ENCODE measurements at regions not wholly inside any gene's neighbourhood (a gene's known extent, or its start where the extent isn't known, plus 50 kb on each side); places are given as distances from the start of the nearest gene placed in this dataset.
"Not testable (repeated sequence)": the region's sequence is repeated elsewhere in the genome, so short reads cannot be mapped to it uniquely, and the experiment has no call there.

GRCh38 chr13:76245211-76245610 lies 609.1 kb downstream of the LMO7 start:
- no peak for DNase-seq

DNA sequence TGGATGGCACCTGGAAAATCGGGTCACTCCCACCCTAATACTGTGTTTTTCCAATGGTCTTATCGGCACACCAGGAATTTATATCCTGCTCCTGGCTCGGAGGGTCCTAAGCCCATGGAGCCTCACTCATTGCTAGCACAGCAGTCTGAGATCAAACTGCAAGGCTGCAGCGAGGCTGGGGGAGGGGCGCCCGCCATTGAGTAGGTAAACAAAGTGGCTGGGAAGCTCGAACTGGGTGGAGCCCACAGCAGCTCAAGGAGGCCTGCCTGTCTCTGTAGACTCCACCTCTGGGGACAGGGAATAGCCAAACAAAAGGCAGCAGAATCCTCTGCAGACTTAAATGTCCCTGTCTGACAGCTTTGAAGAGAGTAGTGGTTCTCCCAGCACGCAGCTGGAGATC lies 607.0 kb downstream of the LMO7 start:
- DNase-seq: not testable (repeated sequence)

- DNase-seq: no peak
These were observed 603.0 kb downstream of the LMO7 start for GRCh38 chr13:76239031-76239680.

GRCh38 chr13:76231522-76232167 lies 595.5 kb downstream of the LMO7 start:
- DNase-seq: no peak

DNA sequence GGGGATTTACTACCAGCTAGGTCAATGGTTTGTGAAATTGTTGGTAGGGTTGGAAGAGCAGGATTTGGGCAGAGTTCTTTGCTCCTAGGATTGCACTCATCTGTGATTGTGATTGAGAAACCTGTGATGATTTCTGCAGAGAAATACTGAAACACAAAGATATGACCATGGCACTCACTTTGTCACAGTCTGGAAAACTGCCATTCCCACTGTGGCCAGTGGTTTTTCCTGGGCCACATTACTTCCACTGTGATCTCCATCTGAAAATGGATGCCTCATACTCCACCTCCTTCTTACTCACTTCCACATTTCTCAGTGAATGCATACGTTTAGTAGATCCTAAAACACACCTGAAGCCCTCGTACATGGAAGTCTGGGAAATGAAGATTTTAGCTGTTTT lies 593.2 kb downstream of the LMO7 start:
- no peak for DNase-seq

- DNase-seq: no peak
These were observed 590.8 kb downstream of the LMO7 start for GRCh38 chr13:76226941-76227340.

GRCh38 chr13:76225815-76226489 lies 589.8 kb downstream of the LMO7 start:
- no peak for DNase-seq

GRCh38 chr13:76223999-76224398 lies 587.9 kb downstream of the LMO7 start:
- no peak for DNase-seq

GRCh38 chr13:76223565-76223964 lies 587.4 kb downstream of the LMO7 start:
- DNase-seq: no peak

DNA sequence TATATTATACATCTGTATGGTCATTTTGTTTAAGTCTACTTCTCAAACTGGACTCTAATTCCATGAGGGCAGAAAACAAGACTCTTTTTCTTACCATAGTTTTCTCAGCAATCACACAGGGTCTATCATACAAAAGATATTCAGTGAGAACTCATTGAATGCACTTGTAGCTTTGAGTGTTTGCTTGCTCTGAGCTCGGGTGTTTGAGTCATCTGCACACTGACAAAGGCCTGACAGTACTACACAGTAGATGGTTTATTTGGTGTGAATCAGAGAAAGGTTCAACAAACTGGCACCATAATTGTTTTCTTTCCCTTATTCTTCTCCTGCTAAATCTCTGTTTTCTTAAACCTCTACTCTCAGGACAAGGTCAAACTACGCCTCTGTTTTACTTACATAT lies 586.4 kb downstream of the LMO7 start:
- DNase-seq: no peak

DNA sequence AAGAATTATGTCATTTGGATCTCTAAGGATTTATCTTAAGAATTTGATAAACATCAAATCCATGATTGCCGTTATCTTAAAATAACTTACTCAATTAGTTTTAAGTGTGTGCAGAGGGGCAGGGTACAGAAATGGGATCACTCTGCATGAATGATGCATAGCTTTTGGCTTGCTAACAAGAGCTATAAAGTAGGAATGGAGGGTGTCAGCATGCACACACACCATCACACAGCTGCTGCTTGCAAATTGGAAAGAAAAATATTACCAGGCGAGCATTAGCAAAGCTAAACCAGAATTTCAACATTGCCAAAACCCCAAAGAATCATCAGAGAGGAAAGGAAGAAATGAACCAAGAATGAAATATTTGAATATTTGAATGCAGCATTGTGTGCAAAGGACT lies 580.6 kb downstream of the LMO7 start:
- no peak for DNase-seq

- no peak for DNase-seq
These were observed 577.9 kb downstream of the LMO7 start for GRCh38 chr13:76214001-76214400.

DNA sequence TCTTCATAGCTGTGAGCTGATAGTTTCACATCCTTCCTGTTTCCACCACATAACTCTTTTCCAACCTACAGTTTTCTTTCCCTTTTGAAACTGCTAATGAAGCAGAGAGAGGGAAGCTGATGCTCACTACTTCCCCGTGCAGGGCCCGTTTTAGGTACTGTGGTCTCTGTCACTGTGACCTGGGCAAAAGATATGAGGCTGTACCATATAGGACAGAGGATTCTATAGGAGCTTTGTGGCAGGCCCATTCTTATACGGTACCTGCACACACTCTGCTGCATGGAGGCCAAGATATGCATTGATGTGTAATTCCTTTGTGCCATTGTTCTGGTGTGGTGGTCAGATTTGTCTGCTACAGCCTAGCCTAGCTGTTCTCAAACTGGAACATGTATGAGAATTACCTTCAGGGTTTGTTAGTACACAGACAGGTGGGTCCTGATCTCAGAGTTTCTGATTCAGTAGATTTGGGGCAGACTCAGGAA lies 577.3 kb downstream of the LMO7 start:
- no peak for DNase-seq

- DNase-seq: no peak
These were observed 574.1 kb downstream of the LMO7 start for GRCh38 chr13:76210262-76210661.

DNA sequence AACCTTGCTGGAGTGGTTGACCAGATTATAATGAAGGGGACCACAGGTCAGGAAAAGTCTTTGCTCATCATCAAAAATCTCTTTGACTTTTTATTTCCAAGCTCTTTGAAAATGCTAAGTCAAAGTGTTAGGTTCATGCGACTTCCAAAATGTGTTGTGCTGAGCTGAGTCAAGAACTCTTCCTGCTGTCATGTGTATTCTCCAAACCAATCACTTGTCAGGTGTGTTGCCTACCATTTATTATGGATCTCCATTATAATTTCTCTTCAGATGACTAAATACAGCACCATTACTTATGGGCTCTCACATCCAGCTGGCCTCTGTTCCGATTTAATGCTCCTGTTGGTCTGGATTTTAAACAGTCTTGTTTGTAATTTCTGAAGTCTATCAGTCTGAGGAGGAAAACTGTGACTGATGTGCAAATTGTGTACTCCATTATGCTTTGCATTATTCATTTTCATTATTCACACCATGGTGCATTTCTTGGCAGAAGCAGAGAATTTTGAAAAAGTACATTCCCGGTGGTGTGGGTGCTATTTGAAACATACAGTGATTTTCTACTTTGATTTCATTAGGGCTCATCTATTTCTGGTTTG lies 562.5 kb downstream of the LMO7 start:
- DNase-seq: no peak

GRCh38 chr13:76189882-76190519 lies 553.9 kb downstream of the LMO7 start:
- no peak for DNase-seq

GRCh38 chr13:76175961-76176725 lies 540.0 kb downstream of the LMO7 start:
- DNase-seq: no peak

GRCh38 chr13:76168661-76169060 lies 532.5 kb downstream of the LMO7 start:
- DNase-seq: no peak

- DNase-seq: no peak
These were observed 528.2 kb downstream of the LMO7 start for GRCh38 chr13:76164290-76164689.

- no peak for DNase-seq
These were observed 527.6 kb downstream of the LMO7 start for GRCh38 chr13:76163761-76164160.

DNA sequence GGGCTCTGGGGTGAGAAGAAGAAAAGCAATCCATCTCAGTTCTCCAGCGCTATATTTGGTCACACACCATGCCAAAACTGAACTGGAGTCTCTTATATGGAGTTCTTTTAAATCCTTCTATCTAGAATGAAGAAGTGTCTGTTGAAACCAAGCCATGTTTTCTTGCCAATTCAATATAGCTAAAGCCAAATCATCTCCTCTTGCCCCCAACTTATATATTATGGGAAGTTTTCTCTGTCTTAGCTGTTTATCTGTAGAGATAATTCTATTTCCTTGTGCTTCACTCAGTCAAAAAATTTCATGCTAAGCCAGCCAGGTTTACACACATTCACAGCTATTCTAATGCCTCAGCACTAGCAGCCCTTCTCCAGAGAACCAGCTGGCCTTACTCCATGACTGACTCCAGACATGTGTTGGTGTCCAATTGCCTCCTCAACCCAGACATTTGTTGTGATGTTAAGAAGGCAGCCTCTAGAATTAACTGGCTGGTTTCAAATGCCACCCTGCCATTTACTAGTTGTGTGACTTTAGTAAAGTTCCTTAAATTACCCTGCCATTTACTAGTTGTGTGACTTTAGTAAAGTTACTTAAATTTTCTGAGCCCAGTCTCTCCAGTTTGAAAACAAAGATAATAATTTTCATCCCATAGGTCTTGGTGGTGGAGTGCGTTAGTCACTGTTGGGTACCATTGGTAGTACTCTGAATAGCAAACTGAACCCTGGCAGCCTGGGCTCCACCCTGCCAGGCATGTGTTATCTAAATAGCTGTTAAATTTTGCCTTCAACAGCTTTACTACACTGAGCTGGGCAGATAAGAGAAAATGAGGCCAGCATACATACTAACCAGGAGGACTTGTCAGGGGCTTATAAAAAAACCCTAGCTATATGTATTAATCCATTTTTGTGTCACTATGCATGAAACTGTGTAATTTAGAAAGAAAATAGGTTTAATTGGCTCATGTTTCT lies 525.1 kb downstream of the LMO7 start:
- no peak for DNase-seq
